ENCODE measurements at regions not wholly inside any gene's neighbourhood (a gene's known extent, or its start where the extent isn't known, plus 50 kb on each side); places are given as distances from the start of the nearest gene placed in this dataset.

GRCh38 chr18:49663899-49664890 lies 102.3 kb downstream of the LIPG start:
- peak overlapping the region in 1 of 2 donors; percentile 14 for H3K27ac ChIP-seq
- intact Hi-C loops (cut with DNase I; ENCODE audit: low total_unique reads), result no loop called here
- TF ChIP-seq POLR2AphosphoS5 (IDR thresholded peaks at IDR 0.05), result no peak
- no peak for TF ChIP-seq POLR2A (IDR thresholded peaks at IDR 0.05)
- TF ChIP-seq CTCF (IDR thresholded peaks at IDR 0.05), result no peak
- no peak for DNase-seq (ENCODE audit: low spot score in 2 of 2)
- no peaks in the 10 kb centered on the region for H3K27me3 ChIP-seq
- H3K4me3 ChIP-seq, result no peak overlapping the region
- H3K4me1 ChIP-seq, result peaks cover 0 to under 1% of the 10 kb centered on the region in 2 donors
- H3K36me3 ChIP-seq, result no peaks in the 10 kb centered on the region
- H3K9me3 ChIP-seq, result no peaks in the 10 kb centered on the region

GRCh38 chr18:49662506-49662905 lies 100.6 kb downstream of the LIPG start:
- Histone ChIP-seq H3K36me3 (no peaks in the 10 kb centered on the region), H3K27ac (no peak overlapping the region), H3K4me1 (no peaks in the 10 kb centered on the region), H3K4me3 (no peak overlapping the region), H3K27me3 (no peaks in the 10 kb centered on the region), H3K9me3 (no peaks in the 10 kb centered on the region)
- DNase-seq (ENCODE audit: low spot score in 2 of 2), result no peak
- intact Hi-C loops (cut with DNase I; ENCODE audit: low total_unique reads), result no loop called here
- no peak for TF ChIP-seq POLR2A (IDR thresholded peaks at IDR 0.05)
- TF ChIP-seq CTCF (IDR thresholded peaks at IDR 0.05), result no peak

- no peak for TF ChIP-seq POLR2AphosphoS5 (IDR thresholded peaks at IDR 0.05)
- TF ChIP-seq POLR2A (IDR thresholded peaks at IDR 0.05), result no peak
- no peak for TF ChIP-seq CTCF (IDR thresholded peaks at IDR 0.05)
- Histone ChIP-seq H3K4me1 (no peaks in the 10 kb centered on the region), H3K27ac (no peak overlapping the region), H3K36me3 (no peaks in the 10 kb centered on the region), H3K4me3 (no peak overlapping the region), H3K27me3 (no peaks in the 10 kb centered on the region), H3K9me3 (no peaks in the 10 kb centered on the region)
- intact Hi-C loops (cut with DNase I; ENCODE audit: low total_unique reads), result no loop called here
- no peak for DNase-seq (ENCODE audit: low spot score in 2 of 2)
Measured at GRCh38 chr18:49658823-49659404, 97.1 kb downstream of the LIPG start.

GRCh38 chr18:49656073-49656692 lies 94.3 kb downstream of the LIPG start:
- intact Hi-C loops (cut with DNase I; ENCODE audit: low total_unique reads), result no loop called here
- Histone ChIP-seq H3K27me3 (no peaks in the 10 kb centered on the region), H3K4me3 (no peak overlapping the region), H3K9me3 (no peaks in the 10 kb centered on the region), H3K36me3 (no peaks in the 10 kb centered on the region), H3K4me1 (no peaks in the 10 kb centered on the region), H3K27ac (no peak overlapping the region)
- TF ChIP-seq POLR2AphosphoS5 (IDR thresholded peaks at IDR 0.05), result no peak
- no peak for TF ChIP-seq POLR2A (IDR thresholded peaks at IDR 0.05)
- TF ChIP-seq CTCF (IDR thresholded peaks at IDR 0.05), result no peak
- no peak for DNase-seq (ENCODE audit: low spot score in 2 of 2)

Measured in breast epithelium (tissue), 4 donors.